ENCODE measurements at regions not wholly inside any gene's neighbourhood (a gene's known extent, or its start where the extent isn't known, plus 50 kb on each side); places are given as distances from the start of the nearest gene placed in this dataset.

GRCh38 chr11:80451105-80451504 lies 1010.3 kb upstream of the TENM4 start:
- TF ChIP-seq SPI1 (IDR thresholded peaks at IDR 0.05; ENCODE audit: borderline replicate concordance, low read depth) (no peak), POLR2AphosphoS5 (IDR thresholded peaks at IDR 0.05; ENCODE audit: low read depth) (no peak), REST (IDR thresholded peaks at IDR 0.05; ENCODE audit: insufficient replicate concordance, low read depth) (no peak), GABPA (IDR thresholded peaks at IDR 0.05; ENCODE audit: low read depth) (no peak), CTCF (IDR thresholded peaks at IDR 0.05; ENCODE audit: insufficient read depth, low read length) (no peak)
- DNase-seq (ENCODE audit: low read depth in 1 of 2, low spot score in 1 of 2): no peak
- no peak overlapping the region for H3K27ac ChIP-seq (replicated peaks)
- no peaks in the 10 kb centered on the region for H3K27me3 ChIP-seq (ENCODE audit: insufficient read depth, poor library complexity, severe bottlenecking)
- H3K4me3 ChIP-seq (replicated peaks; ENCODE audit: insufficient read depth, low read length): no peak overlapping the region

GRCh38 chr11:80448709-80449108 lies 1007.9 kb upstream of the TENM4 start:
- H3K4me3 ChIP-seq (replicated peaks; ENCODE audit: insufficient read depth, low read length): no peak overlapping the region
- H3K27me3 ChIP-seq (ENCODE audit: insufficient read depth, poor library complexity, severe bottlenecking): no peaks in the 10 kb centered on the region
- no peak overlapping the region for H3K27ac ChIP-seq (replicated peaks)
- TF ChIP-seq SPI1 (IDR thresholded peaks at IDR 0.05; ENCODE audit: borderline replicate concordance, low read depth) (no peak), CTCF (IDR thresholded peaks at IDR 0.05; ENCODE audit: insufficient read depth, low read length) (no peak), POLR2AphosphoS5 (IDR thresholded peaks at IDR 0.05; ENCODE audit: low read depth) (no peak), REST (IDR thresholded peaks at IDR 0.05; ENCODE audit: insufficient replicate concordance, low read depth) (no peak), GABPA (IDR thresholded peaks at IDR 0.05; ENCODE audit: low read depth) (no peak)
- DNase-seq (ENCODE audit: low read depth in 1 of 2, low spot score in 1 of 2): no peak

- DNase-seq (ENCODE audit: low read depth in 1 of 2, low spot score in 1 of 2): no peak
- Histone ChIP-seq H3K27me3 (ENCODE audit: insufficient read depth, poor library complexity, severe bottlenecking) (no peaks in the 10 kb centered on the region), H3K4me3 (replicated peaks; ENCODE audit: insufficient read depth, low read length) (no peak overlapping the region), H3K27ac (replicated peaks) (no peak overlapping the region)
- TF ChIP-seq SPI1 (IDR thresholded peaks at IDR 0.05; ENCODE audit: borderline replicate concordance, low read depth) (no peak), CTCF (IDR thresholded peaks at IDR 0.05; ENCODE audit: insufficient read depth, low read length) (no peak), GABPA (IDR thresholded peaks at IDR 0.05; ENCODE audit: low read depth) (no peak), REST (IDR thresholded peaks at IDR 0.05; ENCODE audit: insufficient replicate concordance, low read depth) (no peak)
These were observed 1002.3 kb upstream of the TENM4 start for GRCh38 chr11:80443177-80443576.

Data from HL-60 (cell line).